NT2/D1 (cell line): ENCODE measurements at regions not wholly inside any gene's neighbourhood (a gene's known extent, or its start where the extent isn't known, plus 50 kb on each side); places are given as distances from the start of the nearest gene placed in this dataset.

Source experiments
- SUZ12 ChIP-seq: IDR thresholded peaks from 2 replicates; pipeline ENCODE4 v1.6.1; 2011; ENCODE audit not compliant: insufficient read length, insufficient read depth; ENCODE audit errors: extremely low read depth
- YY1 ChIP-seq: IDR thresholded peaks from 2 replicates; pipeline ENCODE4 v1.6.1; 2011; ENCODE audit not compliant: insufficient read length, insufficient read depth
- ZNF274 ChIP-seq: IDR thresholded peaks from 2 replicates; pipeline ENCODE4 v1.6.1; 2011; ENCODE audit warnings: mild to moderate bottlenecking, low read depth, low read length

DNA sequence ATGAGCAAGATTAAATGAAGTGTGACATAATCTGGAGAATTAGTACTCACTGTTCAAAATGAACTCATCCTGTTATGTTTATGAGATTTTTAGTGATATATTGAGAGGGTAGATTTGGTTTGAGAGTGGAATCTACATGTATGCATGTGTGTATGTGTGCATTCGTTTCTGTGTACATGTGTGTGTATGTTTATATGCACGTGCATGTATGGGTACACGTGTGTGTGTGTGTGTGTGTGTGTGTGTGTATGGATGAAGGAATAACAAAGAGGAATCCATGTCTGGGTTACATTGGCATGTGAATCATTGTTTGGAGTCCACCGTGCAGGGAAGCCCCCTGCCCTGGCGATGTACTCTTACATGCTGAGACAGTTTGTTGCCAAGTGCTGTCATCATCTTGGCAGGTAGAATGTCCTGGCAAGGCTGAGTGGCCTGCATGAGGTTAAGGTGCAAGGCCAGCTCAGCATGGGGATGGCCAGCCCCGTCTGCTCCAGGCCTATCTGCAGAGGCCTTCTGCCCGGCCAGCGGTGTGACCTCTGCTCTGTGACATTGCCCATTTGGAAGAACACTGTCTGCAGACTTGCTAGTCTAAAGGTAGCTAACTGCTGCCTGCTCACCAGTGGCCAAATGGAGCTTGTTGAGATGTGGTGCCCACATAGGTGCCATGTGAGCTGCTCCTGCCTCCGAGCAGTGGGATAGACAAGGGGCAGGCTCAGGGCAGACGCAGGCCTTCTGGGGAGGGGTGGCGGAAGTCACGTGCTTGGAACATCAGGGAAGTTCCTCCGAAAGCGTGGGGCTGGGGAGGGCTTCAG, 222.3 kb downstream of the TEX29 start:
- no peak for TF ChIP-seq ZNF274
- TF ChIP-seq YY1, result no peak
- no peak for TF ChIP-seq SUZ12
